Medulla oblongata (tissue), 1 donor: ENCODE measurements at regions not wholly inside any gene's neighbourhood (a gene's known extent, or its start where the extent isn't known, plus 50 kb on each side); places are given as distances from the start of the nearest gene placed in this dataset.

Experiments
- DNase-seq: peaks from one replicate; pipeline ENCODE4 v3.0.0-alpha.2; 2015; ENCODE audit errors: extremely low spot score

DNA sequence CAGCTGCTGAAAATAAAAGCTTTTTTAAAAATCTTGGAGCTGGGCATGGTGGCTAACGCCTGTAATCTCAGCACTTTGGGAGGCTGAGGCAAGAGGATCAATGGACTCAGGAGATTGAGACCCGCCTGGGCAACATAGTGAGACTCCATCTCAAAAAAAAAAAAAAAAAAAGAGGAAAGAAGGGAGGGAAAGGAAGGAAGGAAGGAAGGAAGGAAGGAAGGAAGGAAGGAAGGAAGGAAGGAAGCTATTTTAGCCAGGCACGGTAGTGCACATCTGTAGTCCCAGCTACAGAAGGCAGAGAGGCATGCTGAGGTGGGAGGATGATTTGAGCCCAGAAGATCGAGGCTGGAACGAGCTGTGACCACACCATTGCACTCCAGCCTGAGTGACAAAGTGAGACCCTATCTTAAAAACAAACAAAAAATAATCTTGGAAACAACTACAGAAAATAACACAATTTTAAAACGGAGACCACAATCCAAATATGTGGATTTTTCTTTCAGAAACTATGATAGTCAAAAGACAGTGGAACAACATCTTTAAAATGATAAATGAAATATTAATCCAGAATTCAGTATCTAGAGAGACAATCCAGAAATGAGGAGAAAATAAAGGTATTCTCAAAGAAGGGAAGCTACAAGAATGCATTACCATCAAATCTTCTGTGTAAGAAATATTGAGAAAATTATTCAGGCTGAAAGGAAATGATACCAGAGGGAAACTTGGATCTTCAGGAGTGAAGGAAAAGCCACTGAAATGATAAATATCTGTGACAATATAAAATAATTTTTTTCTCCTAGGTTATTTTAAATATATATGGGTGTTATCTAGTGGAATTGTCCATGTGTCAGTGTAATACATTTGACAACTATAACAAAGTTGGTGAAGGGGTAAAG is 182.0 kb downstream of the GPX5 start:
- no peak for DNase-seq

DNA sequence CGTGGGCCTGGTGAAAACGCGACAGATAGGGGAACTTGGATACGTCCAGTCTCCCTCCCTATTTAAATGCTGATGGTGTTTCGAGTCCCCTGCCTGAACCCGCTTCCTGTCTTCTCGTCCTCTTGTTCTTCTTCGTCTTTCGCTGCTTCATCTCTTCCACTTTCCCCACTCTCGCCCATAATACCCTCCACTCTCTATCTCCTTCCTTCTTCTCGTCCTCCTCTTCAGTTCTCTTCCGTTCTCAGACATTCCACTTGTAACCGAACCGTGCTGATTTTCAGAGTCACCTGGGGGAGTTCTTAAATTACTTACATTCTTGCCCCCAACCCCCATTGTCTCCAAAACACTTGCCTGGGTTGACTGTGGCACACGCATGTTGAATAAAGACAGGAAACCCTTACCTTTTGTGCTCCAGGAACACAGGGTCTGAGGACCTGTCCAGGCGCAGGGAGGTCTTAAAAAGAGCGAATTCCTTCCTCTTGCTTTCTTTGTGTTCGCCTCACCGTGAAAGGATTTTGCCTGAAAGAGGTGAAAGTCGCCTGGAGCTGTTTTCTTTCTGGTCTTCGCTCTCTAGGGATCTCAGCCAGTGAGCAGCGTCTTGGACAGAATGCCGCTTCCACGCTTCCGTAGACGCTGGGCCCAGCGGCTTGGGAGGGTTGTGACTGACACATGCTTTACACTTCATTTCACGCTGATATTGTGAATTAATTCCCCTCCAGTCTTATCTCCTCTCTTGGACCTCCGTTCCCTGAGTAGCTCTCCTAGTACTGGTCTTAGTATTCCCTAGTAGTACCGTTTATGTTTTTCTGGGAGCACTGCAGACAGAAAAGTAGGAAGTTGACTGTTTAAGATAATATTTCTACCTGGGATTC is 184.0 kb downstream of the GPX5 start:
- DNase-seq = no peak

DNA sequence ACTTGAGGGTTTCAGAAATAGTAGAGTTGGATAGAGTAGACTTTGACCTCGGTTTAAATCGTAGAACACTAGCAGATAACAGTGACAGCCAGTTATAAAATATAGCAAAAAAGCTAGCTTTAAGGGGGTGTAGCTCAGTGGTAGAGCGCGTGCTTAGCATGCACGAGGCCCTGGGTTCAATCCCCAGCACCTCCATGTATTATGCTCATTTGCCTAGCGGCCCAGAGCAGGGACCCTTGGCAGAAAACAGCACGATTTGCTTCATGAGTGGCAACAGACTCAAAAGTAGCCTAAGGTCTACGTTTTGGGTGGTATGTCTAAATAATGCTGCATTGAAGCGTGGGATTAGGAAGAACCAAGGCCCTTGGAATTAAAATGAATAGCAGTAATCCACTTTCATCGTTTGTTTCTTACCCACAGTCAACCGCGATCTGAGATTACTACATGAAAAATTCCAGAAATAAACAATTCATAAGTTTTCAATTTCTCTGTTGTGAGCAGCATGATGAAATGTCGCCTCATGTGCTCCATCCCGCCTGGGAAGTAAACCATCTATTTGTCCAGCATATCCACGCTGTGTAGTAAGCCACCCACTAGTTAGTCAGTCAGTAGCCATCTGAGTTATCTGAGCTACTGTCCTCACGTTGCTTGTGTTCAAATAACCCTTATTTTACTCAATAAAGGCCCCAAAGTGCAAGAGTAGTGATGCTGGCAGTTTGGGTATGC is 184.9 kb downstream of the GPX5 start:
- no peak for DNase-seq

DNA sequence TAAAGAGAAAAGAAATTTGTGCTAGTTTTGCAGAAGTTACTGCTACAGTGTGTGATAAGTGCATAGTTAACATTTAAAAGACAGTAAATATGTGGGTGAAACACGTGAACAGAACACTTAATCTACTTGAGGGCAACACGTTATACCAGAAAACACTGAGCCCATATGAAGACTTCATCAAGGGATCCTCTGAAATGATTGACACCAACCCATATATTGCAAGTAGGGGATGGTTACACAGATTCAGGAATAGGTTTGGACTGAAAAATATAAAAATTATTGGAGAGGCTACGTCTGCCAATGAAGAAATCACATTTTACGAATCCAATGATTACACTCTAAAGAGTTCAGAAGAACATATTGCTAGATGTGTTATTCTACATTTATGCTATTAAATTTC is 185.6 kb downstream of the GPX5 start:
- DNase-seq = no peak

DNA sequence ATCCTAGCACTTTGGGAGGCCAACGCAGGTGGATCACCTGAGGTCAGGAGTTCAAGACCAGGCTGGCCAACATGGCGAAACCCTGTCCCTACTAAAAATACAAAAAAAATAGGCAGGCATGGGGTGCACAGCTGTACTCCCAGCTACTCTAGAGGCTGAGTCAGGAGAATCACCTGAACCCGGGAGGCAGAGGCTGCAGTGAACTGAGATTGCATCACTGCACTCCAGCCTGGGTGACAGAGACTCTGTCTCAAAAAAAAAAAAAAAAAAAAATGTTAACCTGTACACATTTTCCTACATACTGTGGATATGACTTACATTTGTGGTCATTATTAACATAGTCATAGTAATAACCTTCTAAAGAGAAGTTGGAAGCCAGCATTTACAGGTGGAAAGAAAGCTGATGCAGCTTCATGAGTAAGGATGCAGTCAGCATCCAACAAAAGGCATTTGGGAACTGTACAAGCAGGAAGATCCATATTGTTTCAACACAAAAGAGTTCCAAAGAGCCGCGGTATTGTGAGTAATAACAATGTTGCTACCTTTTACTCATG is 186.2 kb downstream of the GPX5 start:
- DNase-seq = no peak

DNA sequence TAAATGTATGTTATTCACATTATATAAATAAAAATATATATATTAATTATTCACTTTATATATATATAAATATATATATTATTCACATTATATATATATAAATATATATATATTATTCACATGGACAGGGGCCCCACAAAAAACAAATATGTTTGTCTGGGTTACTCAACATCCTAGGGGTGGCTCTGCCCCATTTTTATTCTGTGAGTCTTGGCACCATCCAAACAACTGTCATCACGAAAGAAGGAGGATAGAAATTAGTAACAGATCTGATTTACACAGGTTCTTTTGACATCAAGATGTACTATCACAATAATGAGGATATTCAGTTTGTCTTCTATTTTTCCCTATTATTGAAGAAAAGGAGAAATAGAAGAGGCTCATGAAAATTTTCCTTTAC is 187.3 kb downstream of the GPX5 start:
- no peak for DNase-seq

GRCh38 chr6:28719275-28719940 is 193.7 kb downstream of the GPX5 start:
- DNase-seq = no peak

DNA sequence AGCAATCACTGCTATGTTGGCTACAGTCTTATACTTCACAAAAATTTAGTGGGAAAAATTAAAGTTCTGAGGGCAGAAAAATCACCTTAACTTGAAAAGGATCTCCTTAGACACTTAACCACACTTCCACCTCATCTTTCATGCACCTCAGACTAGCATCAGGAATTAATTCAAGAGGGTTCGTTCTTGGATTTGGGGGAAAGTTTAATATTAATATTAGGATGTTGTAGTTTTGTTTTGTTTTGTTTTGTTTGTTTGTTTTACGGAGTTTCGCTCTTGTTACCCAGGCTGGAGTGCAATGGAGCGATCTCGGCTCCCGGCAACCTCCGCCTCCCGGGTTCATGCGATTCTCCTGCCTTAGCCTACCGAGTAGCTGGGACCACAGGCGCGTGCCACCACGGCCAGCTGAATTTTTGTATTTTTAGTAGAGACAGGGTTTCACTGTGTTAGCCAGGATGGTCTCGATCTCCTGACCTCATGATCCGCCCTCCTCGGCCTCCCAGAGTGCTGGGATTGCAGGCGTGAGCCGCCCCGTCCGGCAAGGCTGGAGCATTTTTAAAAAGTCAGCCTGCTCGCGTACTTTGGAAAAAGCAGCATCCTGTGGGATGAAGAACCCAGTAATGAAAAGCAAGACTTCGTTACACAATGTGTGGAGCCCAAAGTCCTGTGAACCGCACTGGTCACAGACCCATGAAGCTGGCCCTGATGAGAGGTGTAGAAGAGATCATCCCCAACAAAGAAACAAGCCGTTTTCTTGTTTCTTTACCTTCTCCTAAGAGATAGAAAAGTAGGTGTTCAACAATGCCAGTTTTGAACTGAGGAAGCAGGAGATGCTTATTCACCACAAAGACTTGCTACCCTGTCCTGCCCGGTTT is 194.9 kb downstream of the GPX5 start:
- no peak for DNase-seq

- DNase-seq = no peak
Measured at GRCh38 chr6:28721372-28721771, 195.7 kb downstream of the GPX5 start.

DNA sequence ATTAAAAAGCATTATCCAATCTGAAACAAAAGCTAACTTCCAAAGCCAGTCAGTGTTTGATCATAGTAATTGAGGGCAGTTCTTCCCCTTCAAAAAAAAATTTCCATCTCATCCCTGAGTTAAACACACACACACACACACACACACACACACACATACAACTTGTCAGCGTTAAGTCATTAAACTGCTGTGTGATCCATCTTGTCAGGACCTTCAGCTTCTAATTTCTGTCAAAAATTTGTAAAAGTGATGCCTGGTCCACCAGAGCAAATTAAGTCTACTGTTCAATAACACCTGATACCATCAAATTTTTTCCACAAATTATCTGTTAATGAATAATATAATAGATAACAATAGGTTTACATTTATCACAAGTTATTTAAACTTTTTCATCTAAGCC is 198.7 kb downstream of the GPX5 start:
- DNase-seq = no peak

GRCh38 chr6:28725274-28725809 is 198.4 kb downstream of the TRIM27 start:
- DNase-seq = no peak

GRCh38 chr6:28725890-28726348 is 197.9 kb downstream of the TRIM27 start:
- DNase-seq = no peak

- no peak for DNase-seq
Measured at GRCh38 chr6:28726569-28727309, 197.0 kb downstream of the TRIM27 start.

DNA sequence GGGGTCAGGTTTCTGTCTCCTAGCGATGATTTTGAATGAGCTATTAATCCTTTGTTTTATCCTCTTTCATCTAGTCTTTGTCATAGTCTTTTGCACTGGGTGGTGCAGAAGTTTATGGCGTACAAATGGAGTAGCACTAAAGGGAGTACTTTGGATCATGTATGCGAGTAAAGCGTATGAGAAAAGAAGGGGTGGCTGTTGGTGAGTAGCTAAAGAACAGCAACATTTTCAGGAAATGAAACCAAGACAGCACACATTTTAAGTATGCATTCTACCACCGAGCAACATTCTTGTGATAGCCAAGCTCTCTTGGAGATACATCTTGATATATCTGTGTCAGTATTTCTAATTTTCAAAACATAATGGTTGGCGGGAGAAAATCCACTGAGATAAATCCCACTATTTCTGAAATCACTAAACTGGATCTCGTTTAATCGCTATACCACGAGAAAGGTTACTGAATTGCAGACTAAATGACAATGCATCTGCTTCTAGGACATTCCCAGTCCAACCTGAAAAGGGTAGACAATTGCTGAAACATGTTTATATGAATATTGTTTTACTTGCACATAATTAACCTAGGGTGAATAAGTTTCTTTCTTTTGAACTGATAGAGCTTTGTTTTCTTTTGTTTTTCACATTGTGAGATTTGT is 196.1 kb downstream of the TRIM27 start:
- no peak for DNase-seq

DNA sequence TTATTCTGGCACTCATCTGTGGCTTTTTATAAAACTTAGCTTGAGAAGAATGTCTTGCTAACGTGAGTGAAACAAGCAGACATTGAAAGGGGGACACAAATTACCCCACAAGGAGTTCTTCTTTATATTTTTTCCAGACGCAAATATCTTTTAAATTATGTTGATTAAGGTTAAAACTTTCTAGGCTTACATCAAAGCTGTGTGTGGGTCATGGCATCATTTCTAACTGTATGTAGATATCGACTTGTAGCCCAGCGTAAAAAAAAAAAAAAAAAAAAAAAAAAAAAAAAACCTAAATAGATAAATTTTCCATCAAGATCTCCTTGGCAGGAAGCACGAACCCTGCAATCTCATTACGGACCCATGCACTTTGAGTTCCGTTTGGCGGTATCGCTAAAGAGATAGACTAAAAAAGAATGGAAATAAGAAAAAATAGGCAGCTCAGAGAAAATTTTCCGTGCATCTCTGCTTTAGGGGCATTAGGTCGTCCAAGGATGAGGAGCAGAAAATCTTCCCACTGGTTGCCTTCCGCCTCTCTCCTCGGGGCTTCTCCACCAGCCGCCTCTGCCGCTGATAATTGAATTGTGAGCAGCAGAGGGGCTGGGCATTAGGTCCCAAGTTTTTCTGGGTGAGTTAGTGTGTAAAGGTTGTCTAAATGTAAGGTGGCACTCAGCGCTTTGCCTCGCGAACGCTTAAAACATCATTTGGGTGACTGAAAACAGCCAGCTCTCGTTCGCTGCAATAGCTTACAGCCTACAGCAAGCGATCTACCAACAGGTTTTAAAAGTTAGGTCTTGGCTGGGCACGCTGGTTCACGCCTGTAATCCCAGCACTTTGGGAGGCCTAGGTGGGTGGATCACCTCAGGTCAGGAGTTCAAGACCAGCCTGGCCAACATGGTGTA is 194.0 kb downstream of the TRIM27 start:
- no peak for DNase-seq

- no peak for DNase-seq
Measured at GRCh38 chr6:28732052-28732451, 191.7 kb downstream of the TRIM27 start.

GRCh38 chr6:28734443-28734959 is 189.3 kb downstream of the TRIM27 start:
- DNase-seq = no peak
